ENCODE measurements at regions not wholly inside any gene's neighbourhood (a gene's known extent, or its start where the extent isn't known, plus 50 kb on each side); places are given as distances from the start of the nearest gene placed in this dataset.
A peak's percentile ranks its signal among the peaks of the same experiment; 100 is the strongest.

DNA sequence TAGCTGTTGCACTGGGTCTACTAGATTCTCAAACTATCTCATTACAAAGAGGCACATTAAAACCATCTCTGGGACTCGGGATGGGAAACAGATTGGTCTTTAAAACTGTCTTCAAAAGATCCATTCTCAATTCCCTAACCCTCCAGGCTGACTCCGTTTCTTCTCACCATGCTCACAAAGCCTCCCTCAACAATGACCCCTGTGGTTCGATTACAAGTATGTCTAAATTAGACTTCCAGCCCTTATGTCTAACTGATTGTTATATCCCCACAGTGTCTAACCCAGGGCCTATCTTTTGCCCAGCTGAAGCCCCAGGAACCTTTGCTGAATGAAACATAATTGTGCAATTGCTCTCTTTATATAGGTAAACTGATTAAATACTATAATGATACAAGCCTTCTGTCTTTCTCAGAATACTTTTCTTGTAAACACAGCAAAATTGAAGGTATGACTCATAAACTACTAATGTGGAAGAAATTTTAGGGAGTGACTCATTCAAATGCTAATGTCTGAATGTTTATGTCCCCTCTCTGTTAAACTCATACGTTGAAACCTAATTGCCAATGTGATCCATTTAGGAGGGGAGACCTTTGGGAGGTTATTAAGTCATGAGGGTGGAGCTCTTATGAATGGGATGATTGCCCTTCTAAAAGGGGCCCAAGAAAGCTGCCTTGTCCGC lies 65.6 kb upstream of the DAB1 start:
- TF ChIP-seq, protein P1, sequence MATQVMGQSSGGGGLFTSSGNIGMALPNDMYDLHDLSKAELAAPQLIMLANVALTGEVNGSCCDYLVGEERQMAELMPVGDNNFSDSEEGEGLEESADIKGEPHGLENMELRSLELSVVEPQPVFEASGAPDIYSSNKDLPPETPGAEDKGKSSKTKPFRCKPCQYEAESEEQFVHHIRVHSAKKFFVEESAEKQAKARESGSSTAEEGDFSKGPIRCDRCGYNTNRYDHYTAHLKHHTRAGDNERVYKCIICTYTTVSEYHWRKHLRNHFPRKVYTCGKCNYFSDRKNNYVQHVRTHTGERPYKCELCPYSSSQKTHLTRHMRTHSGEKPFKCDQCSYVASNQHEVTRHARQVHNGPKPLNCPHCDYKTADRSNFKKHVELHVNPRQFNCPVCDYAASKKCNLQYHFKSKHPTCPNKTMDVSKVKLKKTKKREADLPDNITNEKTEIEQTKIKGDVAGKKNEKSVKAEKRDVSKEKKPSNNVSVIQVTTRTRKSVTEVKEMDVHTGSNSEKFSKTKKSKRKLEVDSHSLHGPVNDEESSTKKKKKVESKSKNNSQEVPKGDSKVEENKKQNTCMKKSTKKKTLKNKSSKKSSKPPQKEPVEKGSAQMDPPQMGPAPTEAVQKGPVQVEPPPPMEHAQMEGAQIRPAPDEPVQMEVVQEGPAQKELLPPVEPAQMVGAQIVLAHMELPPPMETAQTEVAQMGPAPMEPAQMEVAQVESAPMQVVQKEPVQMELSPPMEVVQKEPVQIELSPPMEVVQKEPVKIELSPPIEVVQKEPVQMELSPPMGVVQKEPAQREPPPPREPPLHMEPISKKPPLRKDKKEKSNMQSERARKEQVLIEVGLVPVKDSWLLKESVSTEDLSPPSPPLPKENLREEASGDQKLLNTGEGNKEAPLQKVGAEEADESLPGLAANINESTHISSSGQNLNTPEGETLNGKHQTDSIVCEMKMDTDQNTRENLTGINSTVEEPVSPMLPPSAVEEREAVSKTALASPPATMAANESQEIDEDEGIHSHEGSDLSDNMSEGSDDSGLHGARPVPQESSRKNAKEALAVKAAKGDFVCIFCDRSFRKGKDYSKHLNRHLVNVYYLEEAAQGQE (IDR thresholded peaks at IDR 0.05; ENCODE audit: insufficient read depth in 1 of 2, low read depth in 2 of 2, low read length in 2 of 2): no peak
- TF ChIP-seq POLR2AphosphoS5 (IDR thresholded peaks at IDR 0.05; ENCODE audit: low read depth, low read length): peak; percentile 12; the same call in 1 of the 2 replicates
- TF ChIP-seq SIN3A (IDR thresholded peaks at IDR 0.05; ENCODE audit: borderline replicate concordance, insufficient read depth, low read length): peak; percentile 73; the same call in 1 of the 2 replicates

DNA sequence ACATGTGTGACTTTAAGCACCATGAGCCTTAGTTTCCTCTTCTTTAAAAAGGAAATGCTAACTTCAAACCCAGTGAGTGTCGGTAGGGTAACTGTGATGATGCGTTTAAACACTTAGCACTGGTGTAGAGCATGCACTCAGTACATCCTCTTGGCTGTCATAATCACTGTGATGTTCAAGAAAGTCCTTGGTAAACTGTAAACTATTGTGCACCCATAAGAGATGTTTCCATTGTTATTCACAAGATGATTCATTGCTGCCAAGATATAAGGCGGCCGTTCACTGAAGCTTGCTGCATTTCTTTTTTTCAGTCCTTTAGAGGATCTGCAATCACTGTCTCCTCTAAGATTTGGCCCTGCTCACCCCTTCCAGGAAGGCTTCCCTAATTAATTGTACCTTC lies 61.8 kb upstream of the DAB1 start:
- no peak for TF ChIP-seq SIN3A (IDR thresholded peaks at IDR 0.05; ENCODE audit: borderline replicate concordance, insufficient read depth, low read length)
- TF ChIP-seq TAF1 (IDR thresholded peaks at IDR 0.05; ENCODE audit: borderline replicate concordance, insufficient read depth, low read length): no peak
- no peak for TF ChIP-seq FOXP2 (optimal IDR thresholded peaks at IDR 0.05; ENCODE audit: borderline replicate concordance, extremely low read depth, extremely low read length, insufficient read depth)
- TF ChIP-seq POLR2AphosphoS5 (IDR thresholded peaks at IDR 0.05; ENCODE audit: low read depth, low read length): no peak
- TF ChIP-seq, protein P1 (IDR thresholded peaks at IDR 0.05; ENCODE audit: insufficient read depth in 1 of 2, low read depth in 2 of 2, low read length in 2 of 2): no peak

DNA sequence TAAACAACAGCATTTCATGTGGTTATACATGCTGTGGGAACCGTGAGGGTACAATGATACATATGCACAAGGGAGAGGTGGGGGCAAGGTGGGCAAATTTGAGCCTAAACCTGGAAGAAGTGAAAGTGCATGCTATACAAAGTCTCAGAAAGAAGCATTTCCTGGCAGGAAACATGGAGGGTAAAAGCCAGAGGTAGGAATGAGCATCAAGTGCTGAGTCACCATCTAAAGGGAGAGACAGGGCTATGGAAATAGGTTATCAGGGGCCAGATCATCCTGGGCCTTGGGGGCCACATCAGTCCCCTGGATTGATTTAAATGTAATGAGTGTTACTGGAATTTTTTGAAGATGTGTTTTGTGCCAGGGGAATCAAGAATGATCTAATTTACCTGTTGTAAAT lies 60.1 kb upstream of the DAB1 start:
- TF ChIP-seq SIN3A (IDR thresholded peaks at IDR 0.05; ENCODE audit: borderline replicate concordance, insufficient read depth, low read length) (no peak), TAF1 (IDR thresholded peaks at IDR 0.05; ENCODE audit: borderline replicate concordance, insufficient read depth, low read length) (no peak), FOXP2 (optimal IDR thresholded peaks at IDR 0.05; ENCODE audit: borderline replicate concordance, extremely low read depth, extremely low read length, insufficient read depth) (no peak), POLR2AphosphoS5 (IDR thresholded peaks at IDR 0.05; ENCODE audit: low read depth, low read length) (no peak)
- TF ChIP-seq, protein P1 (IDR thresholded peaks at IDR 0.05; ENCODE audit: insufficient read depth in 1 of 2, low read depth in 2 of 2, low read length in 2 of 2): no peak

DNA sequence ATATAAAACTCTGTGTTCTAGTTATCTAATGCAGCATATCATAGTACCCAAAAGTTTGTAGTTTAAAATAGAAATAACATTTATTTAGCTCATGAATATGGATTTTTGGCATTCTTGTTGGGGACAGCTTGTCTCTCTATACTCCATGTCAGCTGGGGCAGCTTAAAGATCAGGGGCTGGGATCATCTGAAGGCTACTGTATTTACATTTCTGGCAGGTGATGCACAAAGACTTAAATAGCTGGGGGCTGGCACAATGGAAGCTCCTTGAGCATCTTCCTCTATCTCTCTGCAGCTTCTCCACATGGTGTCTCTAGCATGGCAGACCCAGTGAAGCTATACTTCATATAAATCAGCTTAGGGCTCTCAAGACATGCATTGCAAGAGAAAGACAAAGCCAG lies 55.6 kb upstream of the DAB1 start:
- TF ChIP-seq FOXP2 (optimal IDR thresholded peaks at IDR 0.05; ENCODE audit: borderline replicate concordance, extremely low read depth, extremely low read length, insufficient read depth): no peak
- TF ChIP-seq TAF1 (IDR thresholded peaks at IDR 0.05; ENCODE audit: borderline replicate concordance, insufficient read depth, low read length): no peak
- TF ChIP-seq, protein P1 (IDR thresholded peaks at IDR 0.05; ENCODE audit: insufficient read depth in 1 of 2, low read depth in 2 of 2, low read length in 2 of 2): no peak
- TF ChIP-seq SIN3A (IDR thresholded peaks at IDR 0.05; ENCODE audit: borderline replicate concordance, insufficient read depth, low read length): no peak
- no peak for TF ChIP-seq POLR2AphosphoS5 (IDR thresholded peaks at IDR 0.05; ENCODE audit: low read depth, low read length)

DNA sequence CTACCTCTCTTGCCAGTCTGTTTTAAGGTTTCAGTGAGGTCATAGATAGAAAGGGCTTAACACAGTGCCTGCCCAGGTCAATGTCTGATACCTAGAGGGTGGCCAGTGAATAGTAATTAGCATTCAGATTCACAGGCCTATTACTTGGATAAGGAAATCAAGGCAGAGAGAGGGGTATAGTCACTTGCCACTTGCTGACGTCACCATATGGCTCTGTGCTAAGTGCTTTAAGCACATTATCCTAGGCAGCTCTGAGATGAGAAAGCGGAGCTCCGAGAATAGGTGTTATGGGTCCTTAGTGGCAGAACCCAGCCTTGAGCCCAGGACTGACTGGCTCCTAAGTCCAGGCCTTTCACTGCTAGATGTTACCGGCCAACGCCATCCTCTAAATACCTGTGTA lies 51.5 kb upstream of the DAB1 start:
- TF ChIP-seq POLR2AphosphoS5 (IDR thresholded peaks at IDR 0.05; ENCODE audit: low read depth, low read length) (no peak), SIN3A (IDR thresholded peaks at IDR 0.05; ENCODE audit: borderline replicate concordance, insufficient read depth, low read length) (no peak), TAF1 (IDR thresholded peaks at IDR 0.05; ENCODE audit: borderline replicate concordance, insufficient read depth, low read length) (no peak), FOXP2 (optimal IDR thresholded peaks at IDR 0.05; ENCODE audit: borderline replicate concordance, extremely low read depth, extremely low read length, insufficient read depth) (no peak)
- TF ChIP-seq, protein P1 (IDR thresholded peaks at IDR 0.05; ENCODE audit: insufficient read depth in 1 of 2, low read depth in 2 of 2, low read length in 2 of 2): no peak
